Tibial nerve (tissue), 4 donors: ENCODE measurements at regions not wholly inside any gene's neighbourhood (a gene's known extent, or its start where the extent isn't known, plus 50 kb on each side); places are given as distances from the start of the nearest gene placed in this dataset.

Source experiments
- CTCF ChIP-seq, 5 experiments: fragments of 200-600 bp in 3 of 5; fragments of 450-650 bp in 2 of 5; sonication (generic) in 3 of 5; IDR thresholded peaks; one replicate each; pipeline ENCODE4 v1.5.1; 2016 to 2019; ENCODE audit warnings: antibody characterized with exemption in 5 of 5, mild to moderate bottlenecking in 3 of 5, moderate library complexity in 2 of 5
- EP300 ChIP-seq, 2 donors: sonication (generic); formaldehyde crosslinking; IDR thresholded peaks; one replicate each; pipeline ENCODE4 v1.6.1; 2017; ENCODE audit warnings: antibody characterized with exemption in 2 of 2, mild to moderate bottlenecking in 1 of 2
- POLR2A ChIP-seq, 2 donors: fragments of 450-650 bp; IDR thresholded peaks; one replicate each; pipeline ENCODE4 v1.6.1; 2017; ENCODE audit warnings: antibody characterized with exemption in 2 of 2, mild to moderate bottlenecking in 2 of 2, moderate library complexity in 2 of 2

- TF ChIP-seq POLR2A (IDR thresholded peaks at IDR 0.05) (no peak), CTCF (IDR thresholded peaks at IDR 0.05) (no peak), EP300 (IDR thresholded peaks at IDR 0.05) (no peak)
Observed at GRCh38 chr10:10067644-10068043, 950.0 kb upstream of the CELF2 start.
